Panc1 (cell line): ENCODE measurements at regions not wholly inside any gene's neighbourhood (a gene's known extent, or its start where the extent isn't known, plus 50 kb on each side); places are given as distances from the start of the nearest gene placed in this dataset.

Experiments
- CTCF ChIP-seq: fragments of 450-650 bp; IDR thresholded peaks from 2 replicates; pipeline ENCODE4 v1.5.1; 2017; ENCODE audit warnings: mild to moderate bottlenecking
- POLR2AphosphoS5 ChIP-seq: IDR thresholded peaks from 2 replicates; pipeline ENCODE4 v1.6.1; 2012; ENCODE audit warnings: mild to moderate bottlenecking, low read depth, low read length, moderate library complexity
- REST ChIP-seq, 2 experiments: IDR thresholded peaks; 2 replicates each; pipeline ENCODE4 v1.6.1; 2011 to 2012; ENCODE audit warnings: low read depth in 2 of 2, control low read depth in 1 of 2, low read length in 1 of 2, mild to moderate bottlenecking in 1 of 2, moderate library complexity in 1 of 2; ENCODE audit not compliant: insufficient read depth in 1 of 2
- SIN3A ChIP-seq: IDR thresholded peaks from 2 replicates; pipeline ENCODE4 v1.6.1; 2012; ENCODE audit warnings: low read depth, mild to moderate bottlenecking, low read length, moderate library complexity, borderline replicate concordance; ENCODE audit not compliant: insufficient read depth
- TCF7L2 ChIP-seq: IDR thresholded peaks from 2 replicates; pipeline ENCODE4 v1.6.1; 2011; ENCODE audit warnings: mild to moderate bottlenecking, low read depth, low read length, inconsistent platforms

- TF ChIP-seq CTCF (no peak), SIN3A (no peak), POLR2AphosphoS5 (no peak), TCF7L2 (no peak), REST (IDR thresholded peaks at IDR 0.05; ENCODE audit: insufficient read depth in 1 of 2, low read depth in 2 of 2, low read length in 1 of 2) (no peak)
Observed at GRCh38 chr15:79376383-79376782, 55.8 kb upstream of the MINAR1 start.
